Spleen (tissue), 7 donors: ENCODE measurements at regions not wholly inside any gene's neighbourhood (a gene's known extent, or its start where the extent isn't known, plus 50 kb on each side); places are given as distances from the start of the nearest gene placed in this dataset.

Source experiments
- POLR2A ChIP-seq, 3 donors: fragments of 450-650 bp; IDR thresholded peaks; one replicate each; pipeline ENCODE4 v1.5.1; 2017; ENCODE audit warnings: antibody characterized with exemption in 3 of 3, mild to moderate bottlenecking in 1 of 3
- POLR2AphosphoS5 ChIP-seq, 3 donors: sonication (generic); formaldehyde crosslinking; IDR thresholded peaks; one replicate each; pipeline ENCODE4 v1.5.1; 2017; ENCODE audit warnings: antibody characterized with exemption in 3 of 3
- TF ChIP-seq, protein P1 (sequence below), 11 experiments: fragments of 200-600 bp in 7 of 11; fragments of 450-650 bp in 4 of 11; sonication (generic) in 4 of 11; IDR thresholded peaks in 8 of 11; conservative IDR thresholded peaks in 3 of 11; 1 replicate in 7 of 11; 2 replicates in 4 of 11; pipeline versions ENCODE4 v1.4.0 to v1.8.0; 2016 to 2021; ENCODE audit warnings: antibody characterized with exemption in 11 of 11, inconsistent platforms in 4 of 11, mild to moderate bottlenecking in 1 of 11
- donor health status: DM: no; HTN: no; CAD: no; lungs with moderate emphysema.
- donor health status: DM: no; HTN: no; CAD: no.
- donor health status: DM: no; HTN: no; CAD: no.

GRCh38 chr1:199851439-199852140 lies 175.9 kb upstream of the NR5A2 start:
- TF ChIP-seq, protein P1, sequence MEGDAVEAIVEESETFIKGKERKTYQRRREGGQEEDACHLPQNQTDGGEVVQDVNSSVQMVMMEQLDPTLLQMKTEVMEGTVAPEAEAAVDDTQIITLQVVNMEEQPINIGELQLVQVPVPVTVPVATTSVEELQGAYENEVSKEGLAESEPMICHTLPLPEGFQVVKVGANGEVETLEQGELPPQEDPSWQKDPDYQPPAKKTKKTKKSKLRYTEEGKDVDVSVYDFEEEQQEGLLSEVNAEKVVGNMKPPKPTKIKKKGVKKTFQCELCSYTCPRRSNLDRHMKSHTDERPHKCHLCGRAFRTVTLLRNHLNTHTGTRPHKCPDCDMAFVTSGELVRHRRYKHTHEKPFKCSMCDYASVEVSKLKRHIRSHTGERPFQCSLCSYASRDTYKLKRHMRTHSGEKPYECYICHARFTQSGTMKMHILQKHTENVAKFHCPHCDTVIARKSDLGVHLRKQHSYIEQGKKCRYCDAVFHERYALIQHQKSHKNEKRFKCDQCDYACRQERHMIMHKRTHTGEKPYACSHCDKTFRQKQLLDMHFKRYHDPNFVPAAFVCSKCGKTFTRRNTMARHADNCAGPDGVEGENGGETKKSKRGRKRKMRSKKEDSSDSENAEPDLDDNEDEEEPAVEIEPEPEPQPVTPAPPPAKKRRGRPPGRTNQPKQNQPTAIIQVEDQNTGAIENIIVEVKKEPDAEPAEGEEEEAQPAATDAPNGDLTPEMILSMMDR (IDR thresholded peaks at IDR 0.05 in 8 of 11, conservative IDR thresholded peaks at IDR 0.05 in 3 of 11), result no peak
- TF ChIP-seq POLR2A (IDR thresholded peaks at IDR 0.05), result no peak
- TF ChIP-seq POLR2AphosphoS5 (IDR thresholded peaks at IDR 0.05), result no peak
